GM10266 (cell line): ENCODE measurements at regions not wholly inside any gene's neighbourhood (a gene's known extent, or its start where the extent isn't known, plus 50 kb on each side); places are given as distances from the start of the nearest gene placed in this dataset.
"Not testable (repeated sequence)": the region's sequence is repeated elsewhere in the genome, so short reads cannot be mapped to it uniquely, and the experiment has no call there.

Experiments
- DNase-seq: peaks from one replicate; pipeline ENCODE4 v3.0.0; 2012; ENCODE audit errors: extremely low spot score
- TF ChIP-seq, protein P1 (sequence below): IDR thresholded peaks from 2 replicates; pipeline ENCODE4 v1.5.1; 2012; ENCODE audit warnings: mild to moderate bottlenecking, low read depth; ENCODE audit not compliant: control insufficient read depth, insufficient read depth; ENCODE audit errors: missing control alignments

DNA sequence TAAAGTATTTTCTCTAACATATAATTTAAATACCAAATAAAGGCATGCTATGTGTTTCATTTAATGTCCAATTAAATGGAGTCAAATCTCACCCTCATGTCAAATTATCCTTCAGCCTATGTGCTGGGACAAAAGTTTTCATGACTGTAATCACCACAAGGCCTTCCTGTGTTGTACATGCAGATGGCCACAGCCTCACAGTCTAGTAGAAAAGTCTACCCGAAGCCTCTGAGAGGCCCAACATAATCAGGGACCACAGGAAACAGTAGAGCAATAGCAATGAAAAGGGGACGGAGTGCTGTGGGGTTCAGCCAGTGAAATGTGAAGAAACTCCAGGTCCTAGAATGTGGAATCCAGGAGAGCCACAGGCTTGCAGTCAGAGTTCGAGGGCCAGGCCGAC lies 140.2 kb upstream of the KLF6 start:
- DNase-seq: no peak
- TF ChIP-seq, protein P1, sequence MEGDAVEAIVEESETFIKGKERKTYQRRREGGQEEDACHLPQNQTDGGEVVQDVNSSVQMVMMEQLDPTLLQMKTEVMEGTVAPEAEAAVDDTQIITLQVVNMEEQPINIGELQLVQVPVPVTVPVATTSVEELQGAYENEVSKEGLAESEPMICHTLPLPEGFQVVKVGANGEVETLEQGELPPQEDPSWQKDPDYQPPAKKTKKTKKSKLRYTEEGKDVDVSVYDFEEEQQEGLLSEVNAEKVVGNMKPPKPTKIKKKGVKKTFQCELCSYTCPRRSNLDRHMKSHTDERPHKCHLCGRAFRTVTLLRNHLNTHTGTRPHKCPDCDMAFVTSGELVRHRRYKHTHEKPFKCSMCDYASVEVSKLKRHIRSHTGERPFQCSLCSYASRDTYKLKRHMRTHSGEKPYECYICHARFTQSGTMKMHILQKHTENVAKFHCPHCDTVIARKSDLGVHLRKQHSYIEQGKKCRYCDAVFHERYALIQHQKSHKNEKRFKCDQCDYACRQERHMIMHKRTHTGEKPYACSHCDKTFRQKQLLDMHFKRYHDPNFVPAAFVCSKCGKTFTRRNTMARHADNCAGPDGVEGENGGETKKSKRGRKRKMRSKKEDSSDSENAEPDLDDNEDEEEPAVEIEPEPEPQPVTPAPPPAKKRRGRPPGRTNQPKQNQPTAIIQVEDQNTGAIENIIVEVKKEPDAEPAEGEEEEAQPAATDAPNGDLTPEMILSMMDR: no peak

DNA sequence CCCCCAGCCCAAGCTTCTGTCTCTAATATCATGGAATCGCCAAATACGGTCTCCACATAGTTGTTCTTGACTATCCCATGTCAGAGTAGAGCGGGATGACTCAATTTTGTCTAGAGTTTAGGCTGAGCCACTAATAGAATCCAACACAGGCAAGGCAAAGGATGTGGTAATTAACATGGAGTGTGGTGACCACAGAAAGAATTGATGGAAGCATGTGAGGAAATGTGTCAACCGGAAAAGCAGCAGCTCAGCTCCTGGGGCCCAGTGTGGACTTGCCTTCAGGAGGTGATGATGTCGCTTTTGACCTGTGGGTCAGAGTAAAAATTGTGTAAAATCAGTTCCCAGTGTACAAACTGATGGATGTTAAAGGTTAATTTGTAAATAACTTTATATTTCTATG lies 139.3 kb upstream of the KLF6 start:
- DNase-seq: no peak
- TF ChIP-seq, protein P1: no peak

DNA sequence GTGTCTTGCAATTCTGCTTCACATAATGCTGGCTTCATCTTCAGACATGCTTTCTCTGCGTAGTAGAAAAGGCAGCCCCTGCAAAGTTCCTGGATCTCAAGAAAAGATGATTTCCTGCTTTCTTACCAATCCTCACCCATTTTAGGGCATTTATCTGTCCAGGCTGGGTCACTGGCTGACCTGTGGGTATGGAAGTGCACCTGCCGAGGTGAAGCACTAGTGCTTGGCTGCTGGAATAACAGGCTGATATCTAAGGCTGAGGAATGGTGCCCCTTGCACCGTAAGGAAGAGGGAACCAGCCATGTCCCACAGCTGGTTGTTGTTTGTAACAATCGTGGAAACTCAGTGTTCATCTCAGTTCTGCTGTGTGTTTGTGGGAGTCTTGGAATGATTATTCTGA lies 138.0 kb upstream of the KLF6 start:
- DNase-seq: no peak

DNA sequence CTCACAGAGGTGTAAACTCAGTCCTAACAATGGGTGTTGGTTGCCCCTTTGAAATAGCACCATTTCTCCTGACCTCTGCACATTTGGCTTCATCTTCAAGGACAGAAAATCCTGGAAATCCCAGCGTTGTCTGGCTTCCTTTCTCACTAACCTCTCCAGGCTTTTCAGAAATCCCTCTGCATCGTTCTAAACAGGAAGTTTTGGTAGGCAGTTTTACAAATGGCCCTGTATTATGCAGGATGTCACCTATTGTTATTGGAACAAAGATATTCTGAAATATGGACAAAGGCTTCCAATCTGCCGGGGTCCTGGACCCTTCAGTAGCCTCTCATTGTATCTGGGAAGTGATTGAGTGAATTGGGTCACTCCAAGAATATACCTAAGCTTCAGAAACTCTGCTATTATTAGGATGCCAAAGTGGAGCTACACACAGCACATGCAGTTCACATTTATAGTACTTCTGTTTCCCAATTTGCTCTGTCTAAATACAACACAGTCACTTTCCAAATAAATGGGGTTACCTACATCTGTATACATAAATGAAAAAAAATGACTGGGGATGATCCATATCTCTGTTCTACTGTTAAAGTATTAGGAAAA lies 134.8 kb upstream of the KLF6 start:
- no peak for DNase-seq
- TF ChIP-seq, protein P1: no peak

More for the DNA sequence above, 138.0 kb upstream of the KLF6 start:
- TF ChIP-seq, protein P1: no peak

DNA sequence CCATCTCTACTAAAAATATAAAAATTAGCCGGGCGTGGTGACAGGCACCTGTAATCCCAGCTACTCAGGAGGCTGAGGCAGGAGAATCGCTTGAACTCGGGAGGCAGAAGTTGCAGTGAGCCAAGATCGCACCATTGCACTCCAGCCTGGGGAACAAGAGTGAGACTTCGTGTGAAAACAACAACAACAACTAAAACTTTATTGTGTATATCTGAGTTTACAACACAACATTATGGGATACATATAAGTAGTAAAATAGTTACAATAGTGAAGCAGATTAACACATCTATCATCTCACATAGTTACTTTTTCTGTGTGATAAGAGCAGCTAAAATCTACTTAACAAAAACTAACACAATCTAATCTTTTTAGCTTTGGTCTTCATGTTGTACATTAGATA lies 132.4 kb upstream of the KLF6 start:
- DNase-seq: not testable (repeated sequence)

DNA sequence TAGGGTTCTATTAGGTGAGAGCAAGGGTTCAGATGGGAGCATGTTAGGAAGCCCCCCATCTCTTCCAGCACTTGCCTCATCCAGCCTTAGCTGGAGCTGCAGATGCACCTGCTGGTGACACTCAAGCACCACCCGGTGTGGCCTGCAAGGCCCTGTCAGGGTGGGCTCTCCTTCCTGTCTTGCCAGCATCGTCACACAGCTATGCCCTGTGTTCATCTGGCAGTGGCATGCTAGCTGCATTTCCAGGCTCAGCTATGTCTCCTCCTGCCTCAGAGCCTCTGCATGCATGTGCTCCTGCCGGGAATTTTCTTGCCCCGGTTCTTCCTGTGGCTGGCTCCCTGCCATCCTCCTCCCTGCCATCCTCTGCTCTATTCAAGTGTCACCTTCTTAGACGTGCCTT lies 129.7 kb upstream of the KLF6 start:
- TF ChIP-seq, protein P1: no peak

DNA sequence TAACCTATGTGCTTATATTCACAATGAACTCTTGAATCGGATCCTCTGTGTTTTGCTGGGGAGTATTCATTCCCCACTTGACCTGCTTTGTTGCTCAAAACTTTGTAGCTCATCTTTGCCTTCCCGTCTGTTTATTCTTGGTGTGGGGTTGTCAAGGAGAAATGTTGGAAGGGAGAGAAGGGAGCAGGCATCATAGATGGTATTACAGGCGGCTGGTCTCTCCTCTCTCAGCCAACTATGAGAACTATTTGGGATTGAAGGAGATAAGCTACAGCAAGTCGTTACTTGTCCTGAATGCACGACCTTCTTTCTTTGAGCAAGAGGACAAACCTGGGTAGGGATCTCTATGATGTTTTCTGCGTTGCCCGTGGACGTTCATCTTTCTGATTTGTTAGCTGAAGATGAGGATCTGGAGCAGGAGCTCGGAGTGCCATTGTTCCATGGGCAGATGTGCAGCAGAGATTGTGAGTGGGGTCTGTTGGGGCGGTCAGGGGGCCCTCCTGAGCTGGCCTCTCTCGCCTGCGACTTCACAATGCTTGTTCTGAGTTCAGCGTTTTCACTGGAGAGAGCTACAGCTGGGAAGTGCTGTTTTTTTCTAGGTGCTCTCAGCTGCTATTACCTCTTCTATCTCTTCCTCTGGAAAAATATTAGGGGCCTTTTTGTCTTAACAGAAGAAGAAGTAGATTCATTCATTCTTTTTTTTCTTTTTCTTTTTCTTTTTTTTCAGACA lies 126.9 kb upstream of the KLF6 start:
- TF ChIP-seq, protein P1: no peak
- no peak for DNase-seq

More for the DNA sequence above, 129.7 kb upstream of the KLF6 start:
- no peak for DNase-seq
